HG02885 (cell line): ENCODE measurements at regions not wholly inside any gene's neighbourhood (a gene's known extent, or its start where the extent isn't known, plus 50 kb on each side); places are given as distances from the start of the nearest gene placed in this dataset.

Source experiments
- ATAC-seq: cut with Tn5 transposase; IDR thresholded peaks from one replicate; pipeline ENCODE4 v1.9.1; 2021; ENCODE audit warnings: mild to moderate bottlenecking; ENCODE audit not compliant: unreplicated experiment, poor library complexity

- ATAC-seq = no peak
These were observed 669.9 kb downstream of the OTOL1 start for GRCh38 chr3:162166543-162166942.

GRCh38 chr3:162168715-162169114 is 672.1 kb downstream of the OTOL1 start:
- ATAC-seq = no peak

GRCh38 chr3:162170581-162170980 is 674.0 kb downstream of the OTOL1 start:
- ATAC-seq = peak; percentile 79

GRCh38 chr3:162171970-162172369 is 675.4 kb downstream of the OTOL1 start:
- ATAC-seq = no peak

GRCh38 chr3:162175145-162175544 is 678.5 kb downstream of the OTOL1 start:
- ATAC-seq = no peak

- no peak for ATAC-seq
These were observed 679.3 kb downstream of the OTOL1 start for GRCh38 chr3:162175878-162176277.

- no peak for ATAC-seq
These were observed 686.8 kb downstream of the OTOL1 start for GRCh38 chr3:162183440-162183839.

- no peak for ATAC-seq
These were observed 695.9 kb downstream of the OTOL1 start for GRCh38 chr3:162192340-162193029.

GRCh38 chr3:162193148-162194095 is 696.8 kb downstream of the OTOL1 start:
- ATAC-seq = no peak

GRCh38 chr3:162195147-162195546 is 698.5 kb downstream of the OTOL1 start:
- ATAC-seq = no peak

GRCh38 chr3:162196964-162197363 is 700.4 kb downstream of the OTOL1 start:
- no peak for ATAC-seq

GRCh38 chr3:162200836-162201235 is 704.2 kb downstream of the OTOL1 start:
- ATAC-seq = no peak

- ATAC-seq = no peak
These were observed 710.0 kb downstream of the OTOL1 start for GRCh38 chr3:162206648-162207047.

- ATAC-seq = no peak
These were observed 714.9 kb downstream of the OTOL1 start for GRCh38 chr3:162211470-162211869.

- no peak for ATAC-seq
These were observed 716.6 kb downstream of the OTOL1 start for GRCh38 chr3:162213196-162213595.

- ATAC-seq = no peak
These were observed 717.3 kb downstream of the OTOL1 start for GRCh38 chr3:162213956-162214355.

- no peak for ATAC-seq
These were observed 721.0 kb downstream of the OTOL1 start for GRCh38 chr3:162217647-162218046.

GRCh38 chr3:162218479-162218878 is 721.9 kb downstream of the OTOL1 start:
- ATAC-seq = no peak

GRCh38 chr3:162224746-162225145 is 728.1 kb downstream of the OTOL1 start:
- ATAC-seq = no peak

- no peak for ATAC-seq
These were observed 740.3 kb downstream of the OTOL1 start for GRCh38 chr3:162236949-162237348.

- ATAC-seq = no peak
These were observed 754.2 kb downstream of the OTOL1 start for GRCh38 chr3:162250782-162251181.
